Lung (tissue), 11 donors: ENCODE measurements at regions not wholly inside any gene's neighbourhood (a gene's known extent, or its start where the extent isn't known, plus 50 kb on each side); places are given as distances from the start of the nearest gene placed in this dataset.

Experiments
- ATAC-seq: fragments of 200-7000 bp; cut with Tn5 transposase; one replicate; pipeline ENCODE4 v1.9.1; 2020; ENCODE audit warnings: moderate number of reproducible peaks; ENCODE audit not compliant: insufficient read depth, low FRiP score
- DNase-seq, 3 donors: peaks; one replicate each; pipeline ENCODE4 v3.0.0-alpha.2; 2013 to 2017
- H3K27ac ChIP-seq, 2 donors: one replicate each; pipeline ENCODE4 v1.5.1; 2013; ENCODE audit warnings: mild to moderate bottlenecking in 2 of 2, moderate library complexity in 2 of 2, control low read depth in 1 of 2, inconsistent platforms in 1 of 2, low read depth in 1 of 2, low read length in 1 of 2
- H3K27me3 ChIP-seq, 3 donors: one replicate each; pipeline ENCODE4 v1.5.1; 2013; ENCODE audit warnings: low read length in 2 of 3; ENCODE audit not compliant: control insufficient read depth in 3 of 3, insufficient read depth in 3 of 3
- H3K36me3 ChIP-seq, 4 donors: one replicate each; pipeline ENCODE4 v1.5.1; 2013; ENCODE audit warnings: low read length in 4 of 4, mild to moderate bottlenecking in 1 of 4, moderate library complexity in 1 of 4; ENCODE audit not compliant: control insufficient read depth in 4 of 4, insufficient read depth in 4 of 4
- H3K4me1 ChIP-seq, 5 donors: one replicate each; pipeline ENCODE4 v1.5.1; 2013; ENCODE audit warnings: low read length in 5 of 5, mild to moderate bottlenecking in 2 of 5, moderate library complexity in 1 of 5; ENCODE audit not compliant: control insufficient read depth in 5 of 5, insufficient read depth in 5 of 5
- H3K4me3 ChIP-seq: one replicate; pipeline ENCODE4 v1.5.1; 2013; ENCODE audit warnings: mild to moderate bottlenecking, control low read depth, moderate library complexity
- H3K9ac ChIP-seq, 2 donors: one replicate each; pipeline ENCODE4 v1.5.1; 2013; ENCODE audit warnings: low read length in 2 of 2, control low read depth in 1 of 2; ENCODE audit not compliant: insufficient read depth in 1 of 2
- H3K9me3 ChIP-seq, 4 donors: one replicate each; pipeline ENCODE4 v1.5.1; 2013; ENCODE audit warnings: low read length in 3 of 4, mild to moderate bottlenecking in 1 of 4, moderate library complexity in 1 of 4; ENCODE audit not compliant: control insufficient read depth in 4 of 4, insufficient read depth in 3 of 4
- CTCF ChIP-seq: IDR thresholded peaks from 2 replicates; pipeline ENCODE4 v1.5.1; 2012; ENCODE audit warnings: mild to moderate bottlenecking; ENCODE audit errors: control extremely low read depth, extremely low read depth
- WGBS, 2 donors: extraction: QIAGEN DNeasy Blood & Tissue Kit; methylation state at CpG; one replicate each; pipeline ENCODE4 v1.1.7; 2013; 5-methylcytosine and 5-hydroxymethylcytosine counted together
- donor health status: control.
- donor health status: control.
- donor health status: Bipolar disorder and iron deficiency.
- donor health status: healthy.
- donor health status: DM: yes; HTN: yes; CAD: no.

- H3K4me3 ChIP-seq, result no peak overlapping the region
- ATAC-seq (no peak), DNase-seq (no peak)
These were observed 69.6 kb upstream of the FER start for GRCh38 chr5:108678091-108678490.

GRCh38 chr5:108675736-108676135 lies 72.0 kb upstream of the FER start:
- Histone ChIP-seq H3K27me3 (no peaks in the 10 kb centered on the region), H3K9ac (no peak overlapping the region), H3K9me3 (no peaks in the 10 kb centered on the region), H3K4me1 (peaks cover 0 to 1% (median 0%) of the 10 kb centered on the region in 5 donors), H3K36me3 (no peaks in the 10 kb centered on the region), H3K27ac (no peak overlapping the region), H3K4me3 (no peak overlapping the region)
- ATAC-seq (no peak), DNase-seq (no peak)
- no peak for TF ChIP-seq CTCF
- WGBS, 2 donors, result 94 to 95% methylated on average over 5 of the region's 5 CpGs

More at GRCh38 chr5:108678091-108678490, 69.6 kb upstream of the FER start:
- H3K9ac ChIP-seq, result no peak overlapping the region
- H3K4me1 ChIP-seq, result peaks cover 0 to 1% (median 0%) of the 10 kb centered on the region in 5 donors
- no peaks in the 10 kb centered on the region for H3K27me3 ChIP-seq
- TF ChIP-seq CTCF, result no peak
- H3K36me3 ChIP-seq, result no peaks in the 10 kb centered on the region
- H3K27ac ChIP-seq, result no peak overlapping the region
- no peaks in the 10 kb centered on the region for H3K9me3 ChIP-seq
- 92 to 94% methylated on average over 4 of the region's 4 CpGs for WGBS, 2 donors

GRCh38 chr5:108672639-108673038 lies 75.1 kb upstream of the FER start:
- no peaks in the 10 kb centered on the region for H3K9me3 ChIP-seq
- H3K27me3 ChIP-seq, result no peaks in the 10 kb centered on the region
- no peak overlapping the region for H3K4me3 ChIP-seq
- no peak for TF ChIP-seq CTCF
- H3K36me3 ChIP-seq, result no peaks in the 10 kb centered on the region
- no peak overlapping the region for H3K27ac ChIP-seq
- no peak for DNase-seq
- 40 to 62% methylated on average over 2 of the region's 2 CpGs for WGBS, 2 donors
- no peaks in the 10 kb centered on the region for H3K4me1 ChIP-seq
- ATAC-seq, result no peak
- H3K9ac ChIP-seq, result no peak overlapping the region

DNA sequence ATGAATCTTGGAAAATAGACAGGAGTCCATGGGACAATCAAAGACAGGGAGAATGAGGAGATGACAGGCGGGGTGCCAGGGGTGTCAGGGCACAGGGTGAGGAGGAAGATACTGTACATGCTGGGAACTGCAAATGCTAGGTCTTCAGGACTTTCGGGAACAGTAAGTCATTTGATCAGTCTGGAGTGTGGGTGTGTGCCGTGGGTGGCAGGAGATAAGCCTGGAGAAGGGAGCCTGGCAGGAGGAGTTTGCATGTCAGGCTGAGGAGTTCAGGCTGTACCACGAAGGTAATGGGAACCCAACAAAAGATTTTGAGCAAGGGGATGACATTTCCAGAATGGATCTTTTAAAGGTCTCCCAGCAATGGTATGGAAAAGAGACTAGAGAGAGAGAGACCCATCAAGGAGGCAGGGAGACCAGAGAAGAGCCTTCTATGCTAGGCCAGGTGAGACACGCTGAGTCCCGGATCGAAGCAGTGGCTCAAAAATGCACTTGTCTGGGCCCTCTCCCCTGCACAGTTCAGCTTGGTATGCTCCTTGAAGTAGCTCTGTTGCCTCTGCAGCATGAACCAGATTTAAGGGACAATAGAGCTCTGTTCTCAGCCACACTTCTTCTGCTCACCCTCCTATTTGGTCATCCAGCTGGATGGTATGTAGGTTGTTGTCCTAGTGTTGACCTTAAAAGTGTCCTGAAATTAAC lies 77.0 kb upstream of the FER start:
- no peak overlapping the region for H3K27ac ChIP-seq
- H3K9me3 ChIP-seq, result no peaks in the 10 kb centered on the region
- WGBS, 2 donors, result 66 to 85% methylated on average over 7 of the region's 7 CpGs
- no peak for TF ChIP-seq CTCF
- H3K36me3 ChIP-seq, result no peaks in the 10 kb centered on the region
- no peaks in the 10 kb centered on the region for H3K27me3 ChIP-seq
- H3K4me3 ChIP-seq, result no peak overlapping the region
- DNase-seq (peak in 2 of 3 donors; percentile 32 to 35), ATAC-seq (no peak)
- H3K4me1 ChIP-seq, result no peaks in the 10 kb centered on the region
- no peak overlapping the region for H3K9ac ChIP-seq
